ENCODE measurements at regions not wholly inside any gene's neighbourhood (a gene's known extent, or its start where the extent isn't known, plus 50 kb on each side); places are given as distances from the start of the nearest gene placed in this dataset.

- H3K9me3 ChIP-seq (ENCODE audit: low read length), result no peaks in the 10 kb centered on the region
- H3K4me2 ChIP-seq (ENCODE audit: low read length), result no peak overlapping the region
- no peak overlapping the region for H3K9ac ChIP-seq (ENCODE audit: low read length)
- no peaks in the 10 kb centered on the region for H3K79me2 ChIP-seq (replicated peaks; ENCODE audit: insufficient read depth, low read length)
- H3K27me3 ChIP-seq (ENCODE audit: insufficient read depth, low read depth, low read length), result no peaks in the 10 kb centered on the region
- H2AFZ ChIP-seq (ENCODE audit: low read depth, low read length), result no peak overlapping the region
- no peaks in the 10 kb centered on the region for H3K9me2 ChIP-seq (ENCODE audit: insufficient read depth, low read length)
- TF ChIP-seq EP300 (conservative IDR thresholded peaks at IDR 0.05; ENCODE audit: poor library complexity, severe bottlenecking) (no peak), TAF1 (IDR thresholded peaks at IDR 0.05; ENCODE audit: low read depth) (no peak), POLR2AphosphoS5 (IDR thresholded peaks at IDR 0.05) (no peak), SMC3 (conservative IDR thresholded peaks at IDR 0.05; ENCODE audit: poor library complexity) (no peak), REST (IDR thresholded peaks at IDR 0.05; ENCODE audit: borderline replicate concordance) (no peak), CTCF (IDR thresholded peaks at IDR 0.05; ENCODE audit: poor library complexity, severe bottlenecking) (no peak), EZH2 (IDR thresholded peaks at IDR 0.05; ENCODE audit: borderline replicate concordance, insufficient read depth, low read length, poor library complexity, severe bottlenecking) (no peak), MXI1 (conservative IDR thresholded peaks at IDR 0.05; ENCODE audit: poor library complexity, severe bottlenecking) (no peak), RAD21 (conservative IDR thresholded peaks at IDR 0.05) (no peak)
- no peak overlapping the region for H3K27ac ChIP-seq (ENCODE audit: low read length)
- H3F3A ChIP-seq (ENCODE audit: insufficient read depth, low read length, poor library complexity, severe bottlenecking), result peaks cover 6% of the 10 kb centered on the region
- H3K36me3 ChIP-seq (ENCODE audit: insufficient read depth, low read length), result no peaks in the 10 kb centered on the region
- no peak overlapping the region for H3K4me3 ChIP-seq (ENCODE audit: low read length)
- no peaks in the 10 kb centered on the region for H4K20me1 ChIP-seq (ENCODE audit: insufficient read depth)
Observed at GRCh38 chr11:116059919-116060318, 555.7 kb upstream of the CADM1 start.

DNA sequence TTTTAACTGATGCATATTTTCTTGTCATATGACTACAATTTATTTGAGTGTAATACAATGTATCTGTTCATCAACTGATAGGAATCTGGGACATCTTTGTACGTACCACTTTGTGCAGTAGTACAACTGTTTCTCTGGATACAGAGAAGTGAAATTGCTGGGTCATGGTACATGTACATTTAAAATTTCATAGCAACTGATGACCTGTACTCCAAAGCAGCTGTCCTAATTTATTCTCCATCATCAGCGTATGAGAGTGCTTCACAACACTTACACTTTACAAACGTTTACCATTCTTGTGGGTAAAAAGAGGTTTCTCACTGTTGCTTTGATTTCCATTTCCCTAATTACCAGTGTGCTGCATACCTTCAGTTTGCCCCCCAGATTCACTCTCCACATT is 552.8 kb upstream of the CADM1 start:
- Histone ChIP-seq H3F3A (ENCODE audit: insufficient read depth, low read length, poor library complexity, severe bottlenecking) (peaks cover 1% of the 10 kb centered on the region), H3K9me3 (ENCODE audit: low read length) (no peaks in the 10 kb centered on the region)

More for the DNA sequence above, 552.8 kb upstream of the CADM1 start:
- no peak overlapping the region for H3K9ac ChIP-seq (ENCODE audit: low read length)
- H3K36me3 ChIP-seq (ENCODE audit: insufficient read depth, low read length), result no peaks in the 10 kb centered on the region
- H3K27ac ChIP-seq (ENCODE audit: low read length), result no peak overlapping the region
- H3K4me3 ChIP-seq (ENCODE audit: low read length), result no peak overlapping the region
- TF ChIP-seq TAF1 (IDR thresholded peaks at IDR 0.05; ENCODE audit: low read depth) (no peak), POLR2AphosphoS5 (IDR thresholded peaks at IDR 0.05) (no peak), REST (IDR thresholded peaks at IDR 0.05; ENCODE audit: borderline replicate concordance) (no peak), MXI1 (conservative IDR thresholded peaks at IDR 0.05; ENCODE audit: poor library complexity, severe bottlenecking) (no peak), CTCF (IDR thresholded peaks at IDR 0.05; ENCODE audit: poor library complexity, severe bottlenecking) (no peak), RAD21 (conservative IDR thresholded peaks at IDR 0.05) (no peak), EP300 (conservative IDR thresholded peaks at IDR 0.05; ENCODE audit: poor library complexity, severe bottlenecking) (no peak)
- no peaks in the 10 kb centered on the region for H3K79me2 ChIP-seq (replicated peaks; ENCODE audit: insufficient read depth, low read length)
- H3K27me3 ChIP-seq (ENCODE audit: insufficient read depth, low read depth, low read length), result no peaks in the 10 kb centered on the region
- no peaks in the 10 kb centered on the region for H4K20me1 ChIP-seq (ENCODE audit: insufficient read depth)
- H2AFZ ChIP-seq (ENCODE audit: low read depth, low read length), result no peak overlapping the region
- no peaks in the 10 kb centered on the region for H3K9me2 ChIP-seq (ENCODE audit: insufficient read depth, low read length)
- H3K4me2 ChIP-seq (ENCODE audit: low read length), result no peak overlapping the region

Data from neural cell (in vitro differentiated cells).